ENCODE measurements at regions not wholly inside any gene's neighbourhood (a gene's known extent, or its start where the extent isn't known, plus 50 kb on each side); places are given as distances from the start of the nearest gene placed in this dataset.

DNA sequence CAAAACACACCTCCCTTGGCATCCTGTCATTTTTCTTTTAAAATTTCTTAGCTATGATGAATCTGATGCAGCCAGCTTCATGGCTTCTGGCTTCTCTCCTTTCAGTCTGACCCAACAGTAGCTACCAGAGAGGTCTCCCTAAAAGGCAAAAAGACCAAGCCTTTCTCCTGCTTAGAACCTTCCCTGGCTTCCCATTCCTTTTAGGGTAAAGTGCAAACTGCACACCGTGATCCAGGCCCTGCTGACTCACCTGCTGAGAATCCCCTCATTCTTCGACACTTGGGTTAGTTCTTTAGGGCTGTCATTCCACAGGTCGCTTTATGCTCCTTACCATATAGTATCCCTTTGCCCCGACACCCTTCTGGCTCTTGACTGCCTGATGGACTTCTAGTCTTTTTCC is 362.4 kb downstream of the MIAT start:
- ATAC-seq: no peak

DNA sequence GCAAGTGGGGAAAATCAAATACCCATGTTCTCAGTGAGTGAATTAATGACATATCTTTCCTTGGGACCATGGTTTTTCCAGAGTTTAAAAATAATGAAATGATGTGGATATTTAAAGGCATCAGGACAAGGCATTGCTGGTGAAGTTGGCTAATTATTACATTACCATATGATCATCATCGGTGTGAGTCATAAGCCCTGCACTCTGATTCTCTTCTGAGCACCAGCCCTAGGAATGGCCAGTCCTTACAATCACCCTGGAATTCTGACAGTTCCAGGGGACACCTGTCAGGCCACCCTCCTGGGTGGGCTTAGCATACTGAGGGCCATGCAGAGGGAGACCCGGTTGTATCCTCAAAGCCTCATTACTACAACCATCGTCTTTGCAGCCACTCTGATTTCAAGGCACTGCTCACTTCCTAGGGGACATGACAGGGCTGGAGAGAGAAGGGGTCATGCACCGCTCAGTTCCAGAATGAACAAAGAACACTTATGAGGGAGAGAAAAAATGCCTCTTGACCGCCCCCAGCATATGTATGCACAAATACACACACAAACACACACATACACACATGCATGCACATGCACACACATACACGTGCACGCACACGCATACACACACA is 365.0 kb downstream of the MIAT start:
- ATAC-seq: no peak

DNA sequence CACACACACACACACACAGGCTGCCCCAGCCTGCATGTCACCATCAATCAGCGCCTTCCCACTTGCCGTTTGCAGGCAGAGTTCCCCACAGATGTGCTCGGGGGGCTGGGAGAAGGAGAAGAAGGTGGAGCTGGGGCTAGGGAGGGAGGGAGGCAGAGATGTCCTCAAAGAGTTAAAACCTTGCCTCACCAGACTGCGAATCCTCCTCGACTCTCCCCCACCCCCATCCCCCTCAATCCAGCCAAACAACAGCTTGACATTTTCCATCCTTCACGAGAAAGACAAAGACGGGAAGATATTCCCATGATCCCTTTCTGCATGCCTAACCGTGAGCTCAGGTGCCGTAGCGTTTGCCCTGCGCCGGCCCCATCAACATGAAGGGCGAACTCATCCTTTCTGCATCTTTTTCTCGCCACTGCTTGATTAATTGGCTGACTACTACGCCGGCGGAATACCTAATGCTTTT is 365.5 kb downstream of the MIAT start:
- ATAC-seq: no peak

DNA sequence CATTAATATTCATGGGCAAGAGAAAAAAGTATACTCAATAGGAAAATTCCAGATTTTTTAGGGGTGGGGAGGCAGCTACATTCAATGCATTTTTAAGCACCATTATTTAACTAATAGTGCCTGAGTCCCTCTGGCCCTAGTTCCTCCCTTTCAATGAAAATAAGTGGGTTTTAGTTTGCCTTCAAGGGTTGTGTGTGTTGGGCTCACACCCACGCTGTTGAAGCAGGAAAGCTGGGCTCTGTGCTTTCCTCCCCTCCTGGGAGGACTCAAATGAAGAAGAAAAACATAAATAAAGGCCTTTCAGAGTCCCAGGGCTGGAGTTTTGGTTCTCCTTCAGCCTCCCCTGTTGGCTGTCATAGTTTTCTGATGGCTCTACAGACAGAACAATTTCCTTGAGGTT is 366.2 kb downstream of the MIAT start:
- no peak for ATAC-seq

DNA sequence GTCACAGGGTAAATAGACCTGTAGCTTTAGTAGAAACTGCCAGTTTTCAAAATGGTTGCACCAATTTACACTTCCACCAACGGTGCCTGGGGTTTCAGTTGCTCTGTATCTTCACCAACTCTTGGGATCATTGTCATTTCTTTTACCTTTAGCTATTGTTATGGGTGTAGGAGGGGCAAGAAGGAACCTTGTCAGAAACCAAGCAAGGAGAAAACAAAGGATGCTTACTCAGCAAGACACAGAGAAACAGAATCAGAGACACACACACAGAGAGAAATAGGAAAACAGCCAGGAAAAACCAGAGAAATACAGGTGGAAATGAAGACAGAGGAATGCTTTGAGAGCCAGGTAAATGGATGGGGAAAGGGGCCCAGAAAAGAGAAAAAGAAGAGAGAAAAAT is 367.6 kb downstream of the MIAT start:
- ATAC-seq: no peak

GRCh38 chr22:27028093-27028492 is 370.7 kb downstream of the MIAT start:
- no peak for ATAC-seq

DNA sequence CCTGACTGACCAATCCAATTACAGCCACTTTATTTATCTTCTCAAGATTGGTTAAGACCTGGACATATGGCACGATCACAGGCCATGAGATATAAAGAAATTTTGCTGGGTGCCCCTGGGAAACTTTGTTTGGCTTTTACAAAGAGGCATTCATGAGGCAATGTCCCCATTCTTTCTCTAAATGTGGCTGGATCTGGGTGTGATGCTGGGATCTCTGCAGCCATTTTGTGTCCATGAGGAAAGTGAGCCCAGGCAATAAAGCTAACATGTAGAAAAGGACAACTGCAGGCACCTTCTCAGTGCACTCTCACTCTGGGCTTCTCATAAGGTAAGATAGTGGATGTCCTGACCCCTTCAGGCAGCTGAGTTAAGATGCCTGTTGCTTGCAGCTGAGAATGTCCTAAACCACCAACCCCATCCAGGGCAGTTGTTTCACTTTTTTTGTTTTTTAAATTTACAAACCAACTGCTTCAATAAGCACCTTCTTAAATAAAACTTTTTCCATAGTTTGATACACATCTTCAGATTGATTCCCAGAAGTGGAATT is 372.3 kb downstream of the MIAT start:
- no peak for ATAC-seq

- no peak for ATAC-seq
Observed at GRCh38 chr22:27032091-27032761, 374.8 kb downstream of the MIAT start.

- no peak for ATAC-seq
Observed at GRCh38 chr22:27041745-27042310, 384.4 kb downstream of the MIAT start.

DNA sequence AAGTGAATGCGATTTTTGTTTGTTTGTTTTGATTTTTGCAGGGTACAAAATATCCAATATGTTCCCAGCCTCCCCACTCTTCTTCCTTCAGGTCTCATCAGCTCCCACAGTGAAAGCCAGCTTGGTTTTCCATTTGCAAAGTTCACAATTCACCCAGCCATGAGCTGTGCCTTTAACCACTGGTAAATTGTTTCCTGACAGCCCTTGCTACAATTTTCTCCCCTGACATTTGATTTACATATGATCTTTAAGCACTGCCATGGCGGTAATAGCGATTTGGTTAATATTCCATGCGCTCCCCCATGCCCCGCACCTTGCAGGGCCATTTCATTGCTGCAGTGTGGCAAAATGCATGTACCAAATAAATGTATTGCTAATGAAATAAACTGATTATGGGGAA is 385.9 kb downstream of the MIAT start:
- ATAC-seq: no peak

DNA sequence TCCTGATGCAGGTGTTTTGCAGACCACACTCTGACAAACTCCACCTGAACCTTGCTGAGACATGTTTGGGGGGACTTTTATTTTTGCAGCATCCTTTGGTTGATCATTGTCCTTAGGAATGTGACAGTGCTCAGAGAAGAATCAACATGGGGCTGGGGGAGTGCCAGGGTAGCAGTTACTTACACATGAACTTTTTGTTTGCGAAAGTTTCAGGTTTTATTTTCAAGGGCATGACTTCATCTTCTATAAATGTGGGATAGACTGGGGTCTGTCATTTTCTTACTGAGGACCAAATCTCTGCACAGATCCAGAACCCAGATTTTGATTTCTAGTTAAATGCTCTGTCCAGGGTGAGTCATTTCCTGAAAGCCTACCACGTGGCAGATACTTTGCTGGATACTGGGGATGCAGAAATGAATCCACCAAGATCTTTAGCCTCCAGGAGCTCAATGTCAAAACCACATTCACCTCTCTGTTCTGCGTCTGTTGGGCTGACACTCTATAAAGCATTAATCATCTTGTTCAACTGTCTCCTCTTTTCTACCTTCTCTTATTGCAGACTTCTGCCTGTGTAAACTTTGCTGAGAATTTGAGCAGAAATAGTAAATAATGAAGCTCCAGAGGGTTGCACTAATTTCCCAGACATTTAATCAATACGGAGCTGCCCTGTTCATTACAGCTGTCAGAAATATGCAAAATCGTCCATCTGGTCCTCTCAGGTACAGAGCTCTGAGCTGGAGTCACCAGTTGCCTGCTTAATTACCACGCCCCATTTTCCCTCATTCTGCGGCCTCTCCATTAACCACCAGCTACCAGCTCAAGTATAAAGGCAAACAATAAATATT is 387.9 kb downstream of the MIAT start:
- no peak for ATAC-seq

- ATAC-seq: no peak
Observed at GRCh38 chr22:27046086-27046485, 388.7 kb downstream of the MIAT start.

- no peak for ATAC-seq
Observed at GRCh38 chr22:27046603-27047002, 389.2 kb downstream of the MIAT start.

GRCh38 chr22:27050771-27051170 is 393.4 kb downstream of the MIAT start:
- ATAC-seq: no peak

GRCh38 chr22:27051407-27051806 is 394.0 kb downstream of the MIAT start:
- no peak for ATAC-seq

DNA sequence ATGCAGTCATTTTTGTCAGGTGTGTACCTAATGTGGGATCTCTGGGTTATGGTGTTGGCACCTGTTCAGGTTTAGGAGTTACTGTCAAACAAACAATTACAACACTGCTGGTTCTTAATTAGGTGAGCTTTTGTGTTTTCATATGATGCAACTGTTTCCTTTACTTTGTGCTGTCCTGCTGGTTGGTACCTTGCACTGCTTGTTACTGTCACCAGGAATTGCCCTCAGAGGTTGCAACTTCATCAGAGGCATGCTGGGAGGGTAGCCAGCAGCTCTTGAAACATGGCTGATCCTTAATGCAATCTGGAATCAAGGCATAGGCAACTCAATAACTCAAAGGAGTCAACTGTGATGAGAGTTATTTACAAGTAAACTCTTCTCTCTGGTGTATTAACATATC is 400.3 kb downstream of the MIAT start:
- ATAC-seq: no peak

GRCh38 chr22:27060190-27060589 is 402.8 kb downstream of the MIAT start:
- ATAC-seq: no peak

- no peak for ATAC-seq
Observed at GRCh38 chr22:27062910-27063309, 405.5 kb downstream of the MIAT start.

GRCh38 chr22:27063406-27063805 is 406.0 kb downstream of the MIAT start:
- no peak for ATAC-seq

GRCh38 chr22:27063841-27064240 is 406.5 kb downstream of the MIAT start:
- ATAC-seq: no peak

- ATAC-seq: no peak
Observed at GRCh38 chr22:27064386-27064785, 407.0 kb downstream of the MIAT start.

DNA sequence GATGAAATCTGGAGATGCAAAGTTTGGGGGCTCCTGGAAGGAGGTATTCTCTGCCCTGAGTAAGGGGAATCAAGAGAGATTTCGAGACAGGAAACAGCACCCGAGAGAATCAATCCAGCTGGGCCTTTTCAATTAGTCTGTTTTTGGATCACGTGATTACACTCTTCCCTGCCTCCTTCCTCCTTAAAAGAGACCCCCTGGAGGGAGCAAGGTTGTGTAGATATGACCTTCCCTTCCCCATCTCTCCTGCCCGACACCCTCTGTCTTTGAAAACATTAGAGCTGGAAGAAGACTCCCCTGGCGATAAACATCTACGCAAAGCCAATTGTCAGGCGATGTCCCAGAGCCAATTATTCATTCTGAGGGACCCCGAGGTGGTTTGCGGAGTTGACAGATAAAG is 407.9 kb downstream of the MIAT start:
- no peak for ATAC-seq

DNA sequence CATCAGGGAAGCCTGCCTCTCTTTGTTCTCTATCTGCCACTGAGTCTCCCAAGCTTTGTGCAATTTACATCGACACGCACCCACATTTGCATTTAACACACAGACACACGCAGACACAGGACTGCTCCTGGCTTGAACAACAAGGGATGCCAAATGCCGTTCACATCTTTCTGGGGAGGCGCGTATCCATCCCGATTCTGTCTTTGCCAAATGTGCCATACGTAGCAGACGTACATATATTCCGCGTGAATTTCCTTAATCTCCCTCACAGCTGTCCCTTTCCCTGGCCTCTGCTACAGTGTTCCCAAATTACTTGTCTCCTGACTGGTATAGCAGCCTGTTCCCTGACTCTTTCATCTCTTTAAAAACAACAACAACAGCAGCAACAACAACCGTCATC is 409.5 kb downstream of the MIAT start:
- no peak for ATAC-seq
